MCF 10A (cell line): ENCODE measurements at regions not wholly inside any gene's neighbourhood (a gene's known extent, or its start where the extent isn't known, plus 50 kb on each side); places are given as distances from the start of the nearest gene placed in this dataset.

Experiments used
- BruUV-seq: library from RNA; stranded (reverse); fragments of 400-500 nt; replicated peaks from 2 replicates; lab custom pipeline; 2021; lab: Mats Ljungman, UMichigan
- CTCF ChIA-PET: fragments of 300-600 bp; sonication (Branson Sonifier 250); formaldehyde crosslinking; extraction: SDS; loops from one replicate; lab custom pipeline; 2021; ENCODE audit warnings: antibody characterized with exemption, inconsistent platforms; lab: Yijun Ruan, JAX
- POLR2A ChIA-PET: fragments of 300-600, 350-650 bp; sonication (Branson Sonifier 250); formaldehyde crosslinking; extraction: SDS; loops from one replicate; lab custom pipeline; 2020; ENCODE audit warnings: antibody characterized with exemption, inconsistent platforms; lab: Yijun Ruan, JAX
- DNase-seq: peaks from one replicate; pipeline ENCODE4 v3.0.0-alpha.2; 2018; ENCODE audit not compliant: unreplicated experiment
- H3K27ac Mint-ChIP-seq: one replicate; pipeline ENCODE4 v1.8.0; 2022; ENCODE audit warnings: mild to moderate bottlenecking, low read depth, mixed read lengths; ENCODE audit not compliant: unreplicated experiment
- H3K27me3 Mint-ChIP-seq: one replicate; pipeline ENCODE4 v1.8.0; 2022; ENCODE audit warnings: mixed read lengths; ENCODE audit not compliant: insufficient read depth, unreplicated experiment
- H3K36me3 Mint-ChIP-seq: one replicate; pipeline ENCODE4 v1.8.0; 2022; ENCODE audit warnings: mild to moderate bottlenecking, moderate library complexity, mixed read lengths; ENCODE audit not compliant: insufficient read depth, unreplicated experiment
- H3K4me1 Mint-ChIP-seq: one replicate; pipeline ENCODE4 v1.8.0; 2022; ENCODE audit warnings: mixed read lengths; ENCODE audit not compliant: insufficient read depth, unreplicated experiment
- H3K4me3 Mint-ChIP-seq: one replicate; pipeline ENCODE4 v1.8.0; 2022; ENCODE audit warnings: mild to moderate bottlenecking, moderate library complexity, mixed read lengths; ENCODE audit not compliant: unreplicated experiment
- H3K9me3 Mint-ChIP-seq: one replicate; pipeline ENCODE4 v1.8.0; 2022; ENCODE audit warnings: mixed read lengths; ENCODE audit not compliant: unreplicated experiment
- CTCF ChIP-seq: fragments of 200-600 bp; IDR thresholded peaks from one replicate; pipeline ENCODE4 v1.8.0; 2022; ENCODE audit warnings: antibody characterized with exemption, mild to moderate bottlenecking; ENCODE audit not compliant: unreplicated experiment
- intact Hi-C: fragments of 100-400 bp; cut with micrococcal nuclease; formaldehyde crosslinking; loops from 2 replicates; pipeline ENCODE4 v1.14.1; 2022

GRCh38 chr6:155936127-155936526 lies 480.5 kb upstream of the NOX3 start:
- BruUV-seq: no TSS peak
- Mint-ChIP-seq H3K27ac (no peak overlapping the region), H3K27me3 (no peaks in the 10 kb centered on the region), H3K36me3 (no peaks in the 10 kb centered on the region), H3K9me3 (peaks cover 5% of the 10 kb centered on the region), H3K4me3 (no peak overlapping the region), H3K4me1 (no peaks in the 10 kb centered on the region)
- ChIA-PET POLR2A (no interaction called here), CTCF (no interaction called here)
- intact Hi-C loops: no loop called here
- no peak for TF ChIP-seq CTCF
- DNase-seq: no peak

GRCh38 chr6:155916846-155917624 lies 461.4 kb upstream of the NOX3 start:
- Mint-ChIP-seq H3K27me3 (no peaks in the 10 kb centered on the region), H3K36me3 (no peaks in the 10 kb centered on the region), H3K27ac (no peak overlapping the region), H3K4me1 (no peaks in the 10 kb centered on the region), H3K9me3 (peaks cover 7% of the 10 kb centered on the region), H3K4me3 (no peak overlapping the region)
- TF ChIP-seq CTCF: no peak
- ChIA-PET POLR2A (no interaction called here), CTCF (no interaction called here)
- no TSS peak for BruUV-seq
- no peak for DNase-seq
- intact Hi-C loops: no loop called here

DNA sequence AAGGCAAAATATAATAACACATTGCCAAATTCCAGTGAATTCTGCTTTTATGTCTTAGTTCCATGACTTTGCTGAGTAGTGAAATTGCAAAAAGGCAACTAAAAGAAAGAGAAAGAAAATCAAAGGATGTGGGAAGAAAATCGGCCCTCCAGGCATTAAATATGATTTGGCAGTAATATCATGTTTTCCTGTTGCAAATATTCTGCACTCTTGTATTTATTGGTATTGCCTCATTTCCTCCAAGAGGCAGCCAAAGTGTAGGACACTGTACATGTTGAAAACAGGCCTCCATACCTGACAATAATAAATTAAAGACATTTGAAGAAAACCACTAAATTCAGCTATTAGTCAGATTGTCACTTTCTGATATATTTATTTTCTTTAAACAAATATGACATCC lies 460.0 kb upstream of the NOX3 start:
- Mint-ChIP-seq H3K27me3 (no peaks in the 10 kb centered on the region), H3K4me3 (no peak overlapping the region), H3K36me3 (no peaks in the 10 kb centered on the region), H3K4me1 (no peaks in the 10 kb centered on the region), H3K27ac (no peak overlapping the region), H3K9me3 (peaks cover 7% of the 10 kb centered on the region)
- intact Hi-C loops: no loop called here
- ChIA-PET POLR2A (no interaction called here), CTCF (interaction anchor here (1.2 kb wide), 1 partner anchor 19 kb away, joined by 4 read pairs; no protein-coding TSS in a partner anchor)
- peak; percentile 28 for DNase-seq
- BruUV-seq: no TSS peak
- TF ChIP-seq CTCF: no peak

DNA sequence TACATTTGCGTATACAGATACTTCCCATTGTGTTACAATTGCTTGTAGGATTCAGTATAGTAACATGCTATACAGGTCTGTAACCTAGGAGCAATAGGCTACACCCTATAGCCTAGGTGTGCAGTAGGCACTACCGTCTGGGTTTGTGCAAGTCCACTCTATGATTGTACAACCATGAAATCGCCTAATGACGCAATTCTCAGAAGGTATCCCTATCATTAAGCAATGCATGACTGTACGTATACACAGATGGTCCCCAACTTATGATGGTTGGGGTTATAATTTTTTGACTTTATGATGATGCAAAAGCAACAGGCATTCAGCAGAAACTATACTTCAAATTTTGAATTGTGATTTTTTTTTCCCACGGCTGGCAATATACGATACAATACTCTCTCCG lies 458.2 kb upstream of the NOX3 start:
- TF ChIP-seq CTCF: no peak
- intact Hi-C loops: no loop called here
- ChIA-PET POLR2A (no interaction called here), CTCF (no interaction called here)
- Mint-ChIP-seq H3K4me3 (no peak overlapping the region), H3K36me3 (no peaks in the 10 kb centered on the region), H3K27me3 (no peaks in the 10 kb centered on the region), H3K27ac (no peak overlapping the region), H3K9me3 (peaks cover 1% of the 10 kb centered on the region), H3K4me1 (no peaks in the 10 kb centered on the region)
- BruUV-seq: no TSS peak
- peak; percentile 37 for DNase-seq
